Activated CD4-positive, alpha-beta T cell treated with anti-CD3 and anti-CD28 coated beads, Interleukin-2, amount 50 U/mL, for 16 hours (primary cell): ENCODE measurements at regions not wholly inside any gene's neighbourhood (a gene's known extent, or its start where the extent isn't known, plus 50 kb on each side); places are given as distances from the start of the nearest gene placed in this dataset.
"Not testable (repeated sequence)": the region's sequence is repeated elsewhere in the genome, so short reads cannot be mapped to it uniquely, and the experiment has no call there.

Experiments
- DNase-seq: peaks from one replicate; pipeline ENCODE4 v3.0.0-alpha.2; 2020

- no peak for DNase-seq
These were observed 618.0 kb downstream of the TFAP2A start for GRCh38 chr6:9796827-9797226.

- DNase-seq = no peak
These were observed 619.0 kb downstream of the TFAP2A start for GRCh38 chr6:9795880-9796279.

- DNase-seq = no peak
These were observed 625.7 kb downstream of the TFAP2A start for GRCh38 chr6:9789201-9789600.

GRCh38 chr6:9784786-9785185 is 630.1 kb downstream of the TFAP2A start:
- no peak for DNase-seq

- DNase-seq = no peak
These were observed 631.3 kb downstream of the TFAP2A start for GRCh38 chr6:9783567-9783966.

- no peak for DNase-seq
These were observed 648.5 kb downstream of the TFAP2A start for GRCh38 chr6:9766240-9766915.

GRCh38 chr6:9761220-9761619 is 653.7 kb downstream of the TFAP2A start:
- DNase-seq = no peak

GRCh38 chr6:9754515-9754914 is 660.4 kb downstream of the TFAP2A start:
- no peak for DNase-seq

- DNase-seq = no peak
These were observed 668.9 kb downstream of the TFAP2A start for GRCh38 chr6:9745966-9746365.

- DNase-seq = no peak
These were observed 669.4 kb downstream of the TFAP2A start for GRCh38 chr6:9745476-9745875.

- DNase-seq = no peak
These were observed 670.8 kb downstream of the TFAP2A start for GRCh38 chr6:9744119-9744518.

GRCh38 chr6:9732056-9732455 is 682.8 kb downstream of the TFAP2A start:
- no peak for DNase-seq

- DNase-seq = not testable (repeated sequence)
These were observed 689.1 kb downstream of the TFAP2A start for GRCh38 chr6:9725776-9726175.

- no peak for DNase-seq
These were observed 697.3 kb downstream of the TFAP2A start for GRCh38 chr6:9717568-9717967.

- DNase-seq = no peak
These were observed 703.5 kb downstream of the TFAP2A start for GRCh38 chr6:9711365-9711764.

GRCh38 chr6:9710574-9710973 is 704.3 kb downstream of the TFAP2A start:
- DNase-seq = no peak

- DNase-seq = no peak
These were observed 706.3 kb downstream of the TFAP2A start for GRCh38 chr6:9708600-9708999.

GRCh38 chr6:9704989-9705388 is 709.9 kb downstream of the TFAP2A start:
- DNase-seq = no peak

- DNase-seq = no peak
These were observed 712.0 kb downstream of the TFAP2A start for GRCh38 chr6:9702914-9703313.

GRCh38 chr6:9699888-9700287 is 715.0 kb downstream of the TFAP2A start:
- DNase-seq = no peak

GRCh38 chr6:9697263-9697931 is 717.5 kb downstream of the TFAP2A start:
- DNase-seq = no peak

GRCh38 chr6:9690388-9690787 is 724.5 kb downstream of the TFAP2A start:
- no peak for DNase-seq

GRCh38 chr6:9680727-9681126 is 734.1 kb downstream of the TFAP2A start:
- not testable (repeated sequence) for DNase-seq

- DNase-seq = no peak
These were observed 739.8 kb downstream of the TFAP2A start for GRCh38 chr6:9675122-9675521.

GRCh38 chr6:9659848-9660247 is 755.0 kb downstream of the TFAP2A start:
- no peak for DNase-seq
